ENCODE measurements at regions not wholly inside any gene's neighbourhood (a gene's known extent, or its start where the extent isn't known, plus 50 kb on each side); places are given as distances from the start of the nearest gene placed in this dataset.

- TF ChIP-seq CTCF (IDR thresholded peaks at IDR 0.05) = no peak
- peaks cover 34% of the 10 kb centered on the region for H3K27me3 Mint-ChIP-seq (ENCODE audit: low read depth)
- H3K27ac Mint-ChIP-seq (ENCODE audit: unreplicated experiment) = no peak overlapping the region
- no peak for DNase-seq (ENCODE audit: low spot score)
- H3K9me3 Mint-ChIP-seq (ENCODE audit: low read depth) = peaks cover 7% of the 10 kb centered on the region
- no peaks in the 10 kb centered on the region for H3K36me3 Mint-ChIP-seq (ENCODE audit: low read depth)
- H3K4me1 Mint-ChIP-seq (ENCODE audit: low read depth) = no peaks in the 10 kb centered on the region
- no peak overlapping the region for H3K4me3 Mint-ChIP-seq (ENCODE audit: unreplicated experiment)
These were observed 84.1 kb upstream of the CDH13 start for GRCh38 chr16:82542714-82543113.

GRCh38 chr16:82541103-82541502 is 85.7 kb upstream of the CDH13 start:
- Mint-ChIP-seq H3K4me3 (ENCODE audit: unreplicated experiment) (no peak overlapping the region), H3K4me1 (ENCODE audit: low read depth) (no peaks in the 10 kb centered on the region), H3K9me3 (ENCODE audit: low read depth) (peaks cover 7% of the 10 kb centered on the region), H3K27ac (ENCODE audit: unreplicated experiment) (peak overlapping the region; percentile 1), H3K27me3 (ENCODE audit: low read depth) (peaks cover 26% of the 10 kb centered on the region), H3K36me3 (ENCODE audit: low read depth) (no peaks in the 10 kb centered on the region)
- TF ChIP-seq CTCF (IDR thresholded peaks at IDR 0.05) = no peak
- no peak for DNase-seq (ENCODE audit: low spot score)

- DNase-seq (ENCODE audit: low spot score) = no peak
- no peak overlapping the region for H3K27ac Mint-ChIP-seq (ENCODE audit: unreplicated experiment)
- H3K36me3 Mint-ChIP-seq (ENCODE audit: low read depth) = no peaks in the 10 kb centered on the region
- H3K4me1 Mint-ChIP-seq (ENCODE audit: low read depth) = no peaks in the 10 kb centered on the region
- no peak for TF ChIP-seq CTCF (IDR thresholded peaks at IDR 0.05)
- no peak overlapping the region for H3K4me3 Mint-ChIP-seq (ENCODE audit: unreplicated experiment)
- H3K27me3 Mint-ChIP-seq (ENCODE audit: low read depth) = peaks cover 13% of the 10 kb centered on the region
- peaks cover 7% of the 10 kb centered on the region for H3K9me3 Mint-ChIP-seq (ENCODE audit: low read depth)
These were observed 91.0 kb upstream of the CDH13 start for GRCh38 chr16:82535764-82536163.

- H3K27ac Mint-ChIP-seq (ENCODE audit: unreplicated experiment) = no peak overlapping the region
- no peak for DNase-seq (ENCODE audit: low spot score)
- no peak for TF ChIP-seq CTCF (IDR thresholded peaks at IDR 0.05)
- peaks cover 7% of the 10 kb centered on the region for H3K9me3 Mint-ChIP-seq (ENCODE audit: low read depth)
- H3K4me3 Mint-ChIP-seq (ENCODE audit: unreplicated experiment) = no peak overlapping the region
- H3K27me3 Mint-ChIP-seq (ENCODE audit: low read depth) = peaks cover 12% of the 10 kb centered on the region
- no peaks in the 10 kb centered on the region for H3K36me3 Mint-ChIP-seq (ENCODE audit: low read depth)
- no peaks in the 10 kb centered on the region for H3K4me1 Mint-ChIP-seq (ENCODE audit: low read depth)
These were observed 91.5 kb upstream of the CDH13 start for GRCh38 chr16:82535262-82535661.

GRCh38 chr16:82533189-82533588 is 93.6 kb upstream of the CDH13 start:
- no peak for DNase-seq (ENCODE audit: low spot score)
- Mint-ChIP-seq H3K9me3 (ENCODE audit: low read depth) (peaks cover 3% of the 10 kb centered on the region), H3K36me3 (ENCODE audit: low read depth) (no peaks in the 10 kb centered on the region), H3K4me1 (ENCODE audit: low read depth) (no peaks in the 10 kb centered on the region), H3K4me3 (ENCODE audit: unreplicated experiment) (no peak overlapping the region), H3K27ac (ENCODE audit: unreplicated experiment) (no peak overlapping the region), H3K27me3 (ENCODE audit: low read depth) (peaks cover 9% of the 10 kb centered on the region)
- no peak for TF ChIP-seq CTCF (IDR thresholded peaks at IDR 0.05)

Data from chondrocyte (in vitro differentiated cells).